Tibial nerve (tissue), 4 donors: ENCODE measurements at regions not wholly inside any gene's neighbourhood (a gene's known extent, or its start where the extent isn't known, plus 50 kb on each side); places are given as distances from the start of the nearest gene placed in this dataset.

Experiments used
- DNase-seq, 2 donors: peaks; one replicate each; pipeline ENCODE4 v3.0.0-alpha.2; 2019; ENCODE audit warnings: low spot score in 2 of 2
- H3K27ac ChIP-seq, 4 donors: fragments of 200-600 bp; sonication (generic) in 3 of 4; one replicate each; pipeline ENCODE4 v1.5.1; 2017 to 2019; ENCODE audit warnings: mild to moderate bottlenecking in 1 of 4
- H3K27me3 ChIP-seq, 2 donors: fragments of 200-600 bp; sonication (generic) in 1 of 2; one replicate each; pipeline versions ENCODE4 v1.5.1 to v1.6.0; 2017 to 2019
- H3K36me3 ChIP-seq, 3 donors: fragments of 200-600 bp; sonication (generic); one replicate each; pipeline ENCODE4 v1.5.1; 2018 to 2019
- H3K4me1 ChIP-seq, 4 donors: fragments of 200-600 bp; sonication (generic) in 3 of 4; one replicate each; pipeline ENCODE4 v1.5.1; 2017 to 2019
- H3K4me3 ChIP-seq, 4 donors: fragments of 200-600 bp; sonication (generic) in 3 of 4; one replicate each; pipeline ENCODE4 v1.5.1; 2017 to 2019; ENCODE audit warnings: mild to moderate bottlenecking in 1 of 4, moderate library complexity in 1 of 4
- H3K9me3 ChIP-seq, 4 donors: fragments of 200-600 bp; sonication (generic) in 3 of 4; one replicate each; pipeline ENCODE4 v1.5.1; 2017 to 2019
- CTCF ChIP-seq, 5 experiments: fragments of 200-600 bp in 3 of 5; fragments of 450-650 bp in 2 of 5; sonication (generic) in 3 of 5; IDR thresholded peaks; one replicate each; pipeline ENCODE4 v1.5.1; 2016 to 2019; ENCODE audit warnings: antibody characterized with exemption in 5 of 5, mild to moderate bottlenecking in 3 of 5, moderate library complexity in 2 of 5
- EP300 ChIP-seq, 2 donors: sonication (generic); formaldehyde crosslinking; IDR thresholded peaks; one replicate each; pipeline ENCODE4 v1.6.1; 2017; ENCODE audit warnings: antibody characterized with exemption in 2 of 2, mild to moderate bottlenecking in 1 of 2
- POLR2A ChIP-seq, 2 donors: fragments of 450-650 bp; IDR thresholded peaks; one replicate each; pipeline ENCODE4 v1.6.1; 2017; ENCODE audit warnings: antibody characterized with exemption in 2 of 2, mild to moderate bottlenecking in 2 of 2, moderate library complexity in 2 of 2
- WGBS, 2 donors: methylation state at CpG; one replicate each; pipeline ENCODE4 v1.1.5; 2018; 5-methylcytosine and 5-hydroxymethylcytosine counted together

- H3K27ac ChIP-seq: no peak overlapping the region
- H3K36me3 ChIP-seq: no peaks in the 10 kb centered on the region
- no peak overlapping the region for H3K4me3 ChIP-seq
- no peaks in the 10 kb centered on the region for H3K9me3 ChIP-seq
- DNase-seq: no peak
- WGBS, 2 donors: 58 to 78% methylated on average over 1 of the region's 1 CpG
- no peak for TF ChIP-seq EP300 (IDR thresholded peaks at IDR 0.05)
- TF ChIP-seq CTCF (IDR thresholded peaks at IDR 0.05): no peak
- TF ChIP-seq POLR2A (IDR thresholded peaks at IDR 0.05): no peak
- H3K4me1 ChIP-seq: no peaks in the 10 kb centered on the region
- no peaks in the 10 kb centered on the region for H3K27me3 ChIP-seq
These were observed 782.2 kb upstream of the GOLIM4 start for GRCh38 chr3:168877899-168878298.

GRCh38 chr3:168876346-168877035 is 780.8 kb upstream of the GOLIM4 start:
- DNase-seq: no peak
- Histone ChIP-seq H3K4me1 (no peaks in the 10 kb centered on the region), H3K9me3 (no peaks in the 10 kb centered on the region), H3K36me3 (no peaks in the 10 kb centered on the region), H3K4me3 (no peak overlapping the region), H3K27ac (no peak overlapping the region), H3K27me3 (no peaks in the 10 kb centered on the region)
- TF ChIP-seq CTCF (IDR thresholded peaks at IDR 0.05) (no peak), POLR2A (IDR thresholded peaks at IDR 0.05) (no peak), EP300 (IDR thresholded peaks at IDR 0.05) (no peak)
- WGBS, 2 donors: 45 to 56% methylated on average over 4 of the region's 4 CpGs

- Histone ChIP-seq H3K4me1 (no peaks in the 10 kb centered on the region), H3K9me3 (no peaks in the 10 kb centered on the region), H3K27ac (no peak overlapping the region), H3K4me3 (no peak overlapping the region), H3K36me3 (no peaks in the 10 kb centered on the region), H3K27me3 (no peaks in the 10 kb centered on the region)
- TF ChIP-seq CTCF (IDR thresholded peaks at IDR 0.05) (no peak), POLR2A (IDR thresholded peaks at IDR 0.05) (no peak), EP300 (IDR thresholded peaks at IDR 0.05) (no peak)
- WGBS, 2 donors: 83 to 91% methylated on average over 3 of the region's 3 CpGs
- no peak for DNase-seq
These were observed 777.1 kb upstream of the GOLIM4 start for GRCh38 chr3:168872826-168873225.

GRCh38 chr3:168870892-168871291 is 775.2 kb upstream of the GOLIM4 start:
- TF ChIP-seq EP300 (IDR thresholded peaks at IDR 0.05) (no peak), CTCF (IDR thresholded peaks at IDR 0.05) (no peak), POLR2A (IDR thresholded peaks at IDR 0.05) (no peak)
- no peaks in the 10 kb centered on the region for H3K36me3 ChIP-seq

GRCh38 chr3:168865022-168865551 is 769.4 kb upstream of the GOLIM4 start:
- no peaks in the 10 kb centered on the region for H3K27me3 ChIP-seq
- no peaks in the 10 kb centered on the region for H3K36me3 ChIP-seq
- no peak overlapping the region for H3K4me3 ChIP-seq
- H3K9me3 ChIP-seq: no peaks in the 10 kb centered on the region
- DNase-seq: peak in 1 of 2 donors; percentile 26
- no peaks in the 10 kb centered on the region for H3K4me1 ChIP-seq
- WGBS, 2 donors: 0 to 2% methylated on average over 1 of the region's 1 CpG
- H3K27ac ChIP-seq: no peak overlapping the region
- peak; percentile 12 to 60 (median 40) for TF ChIP-seq CTCF (IDR thresholded peaks at IDR 0.05)
- no peak for TF ChIP-seq POLR2A (IDR thresholded peaks at IDR 0.05)

More at GRCh38 chr3:168870892-168871291, 775.2 kb upstream of the GOLIM4 start:
- no peak overlapping the region for H3K27ac ChIP-seq
- no peak for DNase-seq
- H3K27me3 ChIP-seq: no peaks in the 10 kb centered on the region
- no peak overlapping the region for H3K4me3 ChIP-seq
- no peaks in the 10 kb centered on the region for H3K9me3 ChIP-seq
- 50 to 58% methylated on average over 2 of the region's 2 CpGs for WGBS, 2 donors
- no peaks in the 10 kb centered on the region for H3K4me1 ChIP-seq
